Body of pancreas (tissue), 4 donors: ENCODE measurements at regions not wholly inside any gene's neighbourhood (a gene's known extent, or its start where the extent isn't known, plus 50 kb on each side); places are given as distances from the start of the nearest gene placed in this dataset.

Source experiments
- CTCF ChIP-seq, 7 experiments: fragments of 450-650 bp in 4 of 7; fragments of 200-600 bp in 3 of 7; sonication (generic) in 3 of 7; IDR thresholded peaks; one replicate each; pipeline ENCODE4 v1.5.1; 2016 to 2019; ENCODE audit warnings: antibody characterized with exemption in 7 of 7
- POLR2A ChIP-seq, 3 donors: fragments of 450-650 bp; IDR thresholded peaks; one replicate each; pipeline ENCODE4 v1.6.1; 2016; ENCODE audit warnings: antibody characterized with exemption in 3 of 3, mild to moderate bottlenecking in 2 of 3

DNA sequence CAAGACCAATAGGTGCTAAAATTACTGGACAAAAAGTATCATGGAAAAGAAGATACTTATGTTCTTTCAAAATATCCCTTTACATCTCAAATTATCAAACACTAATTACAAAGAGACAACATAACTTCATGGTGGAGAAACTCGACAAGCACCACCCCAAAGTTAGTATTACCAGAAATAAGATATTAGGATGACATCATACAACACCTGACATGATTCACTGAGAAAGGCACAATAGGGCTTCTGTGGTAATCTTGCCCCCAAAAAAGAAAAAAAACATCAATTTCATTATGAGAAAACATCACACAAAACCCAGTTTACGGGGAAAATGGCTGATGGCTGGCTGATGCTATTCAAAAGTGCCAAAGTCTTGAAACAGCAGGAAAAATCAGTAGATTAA lies 1781.7 kb upstream of the PCDH10 start:
- TF ChIP-seq CTCF (IDR thresholded peaks at IDR 0.05): no peak
- no peak for TF ChIP-seq POLR2A (IDR thresholded peaks at IDR 0.05)
